GM12873 (cell line): ENCODE measurements at regions not wholly inside any gene's neighbourhood (a gene's known extent, or its start where the extent isn't known, plus 50 kb on each side); places are given as distances from the start of the nearest gene placed in this dataset.

Source experiments
- CTCF ChIP-seq: IDR thresholded peaks from 2 replicates; pipeline ENCODE4 v1.5.1; 2012; ENCODE audit warnings: low read depth, mild to moderate bottlenecking, moderate library complexity, low read length, control low read depth; ENCODE audit not compliant: insufficient read depth; ENCODE audit errors: missing control alignments

GRCh38 chr4:81769244-81769643, 297.5 kb upstream of the RASGEF1B start:
- TF ChIP-seq CTCF, result no peak

- no peak for TF ChIP-seq CTCF
These were observed 287.0 kb upstream of the RASGEF1B start for GRCh38 chr4:81758574-81759264.

GRCh38 chr4:81757691-81758090, 286.0 kb upstream of the RASGEF1B start:
- no peak for TF ChIP-seq CTCF

GRCh38 chr4:81756973-81757372, 285.3 kb upstream of the RASGEF1B start:
- no peak for TF ChIP-seq CTCF

- TF ChIP-seq CTCF, result no peak
These were observed 284.3 kb upstream of the RASGEF1B start for GRCh38 chr4:81756042-81756441.

GRCh38 chr4:81754169-81754568, 282.5 kb upstream of the RASGEF1B start:
- TF ChIP-seq CTCF, result no peak

GRCh38 chr4:81751531-81752289, 280.0 kb upstream of the RASGEF1B start:
- no peak for TF ChIP-seq CTCF
